Naive thymus-derived CD8-positive, alpha-beta T cell (primary cell): ENCODE measurements at regions not wholly inside any gene's neighbourhood (a gene's known extent, or its start where the extent isn't known, plus 50 kb on each side); places are given as distances from the start of the nearest gene placed in this dataset.

Source experiments
- ATAC-seq, 2 donors: fragments of 150-1000 bp; cut with Tn5 transposase in 1 of 2; sonication (Bioruptor Pico), chemical (Tn5 transposase) in 1 of 2; 1 replicate in 1 of 2; 2 replicates in 1 of 2; pipeline ENCODE4 v1.10.0; 2021; ENCODE audit warnings: mild to moderate bottlenecking in 2 of 2, moderate library complexity in 2 of 2
- POLR2A ChIA-PET: fragments of 350-600 bp; sonication (Branson Sonifier 250); formaldehyde crosslinking; loops from one replicate; lab custom pipeline; 2021; ENCODE audit warnings: antibody characterized with exemption; lab: Charles Lee
- DNase-seq, 10 donors: peaks; one replicate each; pipeline versions ENCODE4 v3.0.0 to v3.0.0-alpha.2; 2020 to 2022
- H3K27ac Mint-ChIP-seq, 10 donors: one replicate each; pipeline ENCODE4 v1.8.0; 2020 to 2022; ENCODE audit warnings: mild to moderate bottlenecking in 10 of 10, mixed read lengths in 10 of 10, moderate library complexity in 4 of 10, inconsistent platforms in 1 of 10
- H3K27me3 Mint-ChIP-seq, 5 donors: one replicate each; pipeline ENCODE4 v1.8.0; 2021 to 2022; ENCODE audit warnings: mixed read lengths in 5 of 5
- H3K36me3 Mint-ChIP-seq, 3 donors: one replicate each; pipeline ENCODE4 v1.8.0; 2020 to 2022; ENCODE audit warnings: mixed read lengths in 3 of 3, mild to moderate bottlenecking in 2 of 3, inconsistent platforms in 1 of 3
- H3K4me1 Mint-ChIP-seq, 4 donors: one replicate each; pipeline ENCODE4 v1.8.0; 2021 to 2022; ENCODE audit warnings: mixed read lengths in 4 of 4
- H3K4me3 Mint-ChIP-seq, 10 donors: one replicate each; pipeline ENCODE4 v1.8.0; 2020 to 2022; ENCODE audit warnings: mild to moderate bottlenecking in 10 of 10, mixed read lengths in 10 of 10, moderate library complexity in 6 of 10, inconsistent platforms in 1 of 10
- H3K9me3 Mint-ChIP-seq, 9 donors: one replicate each; pipeline ENCODE4 v1.8.0; 2020 to 2022; ENCODE audit warnings: mixed read lengths in 9 of 9, mild to moderate bottlenecking in 3 of 9, inconsistent platforms in 1 of 9, moderate library complexity in 1 of 9

GRCh38 chr6:156658966-156659821 lies 118.0 kb upstream of the ARID1B start:
- DNase-seq (no peak), ATAC-seq (no peak)
- Mint-ChIP-seq H3K36me3 (peaks cover 0 to 6% (median 4%) of the 10 kb centered on the region in 3 donors), H3K9me3 (peaks cover 0 to 6% (median 0%) of the 10 kb centered on the region in 9 donors), H3K27me3 (peaks cover 0 to 2% (median 0%) of the 10 kb centered on the region in 5 donors), H3K4me3 (no peak overlapping the region), H3K27ac (no peak overlapping the region), H3K4me1 (peaks cover 0 to 8% (median 1%) of the 10 kb centered on the region in 4 donors)
- POLR2A ChIA-PET, result no interaction called here

- POLR2A ChIA-PET, result no interaction called here
- Mint-ChIP-seq H3K4me1 (peaks cover 0 to 8% (median 1%) of the 10 kb centered on the region in 4 donors), H3K27ac (no peak overlapping the region), H3K4me3 (no peak overlapping the region), H3K27me3 (peaks cover 0 to 2% (median 0%) of the 10 kb centered on the region in 5 donors), H3K36me3 (peaks cover 0 to 6% (median 4%) of the 10 kb centered on the region in 3 donors), H3K9me3 (peaks cover 0 to 6% (median 0%) of the 10 kb centered on the region in 9 donors)
- no peak for ATAC-seq
- no peak for DNase-seq
These were observed 118.8 kb upstream of the ARID1B start for GRCh38 chr6:156658186-156658965.

GRCh38 chr6:156657296-156657695 lies 119.9 kb upstream of the ARID1B start:
- Mint-ChIP-seq H3K36me3 (peaks cover 0 to 6% (median 4%) of the 10 kb centered on the region in 3 donors), H3K27me3 (peaks cover 0 to 5% (median 2%) of the 10 kb centered on the region in 5 donors), H3K4me3 (no peak overlapping the region), H3K9me3 (peaks cover 0 to 6% (median 0%) of the 10 kb centered on the region in 9 donors), H3K4me1 (peaks cover 0 to 8% (median 1%) of the 10 kb centered on the region in 4 donors), H3K27ac (no peak overlapping the region)
- POLR2A ChIA-PET, result no interaction called here
- ATAC-seq (no peak), DNase-seq (no peak)

GRCh38 chr6:156654919-156655918 lies 122.0 kb upstream of the ARID1B start:
- H3K4me1 Mint-ChIP-seq, result peaks cover 0 to 4% (median 1%) of the 10 kb centered on the region in 4 donors
- no peak for ATAC-seq
- peaks cover 0 to 5% (median 2%) of the 10 kb centered on the region in 5 donors for H3K27me3 Mint-ChIP-seq
- H3K9me3 Mint-ChIP-seq, result peaks cover 0 to 6% (median 0%) of the 10 kb centered on the region in 9 donors
- DNase-seq, result no peak
- no peak overlapping the region for H3K27ac Mint-ChIP-seq
- H3K36me3 Mint-ChIP-seq, result peaks cover 0 to 6% (median 4%) of the 10 kb centered on the region in 3 donors
- no peak overlapping the region for H3K4me3 Mint-ChIP-seq
- POLR2A ChIA-PET, result no interaction called here

- DNase-seq (no peak), ATAC-seq (no peak)
- POLR2A ChIA-PET, result no interaction called here
- Mint-ChIP-seq H3K9me3 (no peaks in the 10 kb centered on the region), H3K36me3 (no peaks in the 10 kb centered on the region), H3K4me3 (no peak overlapping the region), H3K4me1 (peaks cover 6 to 17% (median 9%) of the 10 kb centered on the region in 4 donors), H3K27me3 (peaks cover 0 to 8% (median 6%) of the 10 kb centered on the region in 5 donors), H3K27ac (no peak overlapping the region)
These were observed 124.9 kb upstream of the ARID1B start for GRCh38 chr6:156652231-156652750.

- POLR2A ChIA-PET, result no interaction called here
- H3K4me3 Mint-ChIP-seq, result no peak overlapping the region
These were observed 125.7 kb upstream of the ARID1B start for GRCh38 chr6:156651486-156651885.

GRCh38 chr6:156650896-156651390 lies 126.2 kb upstream of the ARID1B start:
- POLR2A ChIA-PET, result no interaction called here
- Mint-ChIP-seq H3K27ac (no peak overlapping the region), H3K9me3 (no peaks in the 10 kb centered on the region), H3K36me3 (no peaks in the 10 kb centered on the region), H3K4me1 (peaks cover 9 to 24% (median 19%) of the 10 kb centered on the region in 4 donors), H3K4me3 (no peak overlapping the region), H3K27me3 (peaks cover 7 to 20% (median 13%) of the 10 kb centered on the region in 5 donors)
- DNase-seq (no peak), ATAC-seq (no peak)

More at GRCh38 chr6:156651486-156651885, 125.7 kb upstream of the ARID1B start:
- H3K27me3 Mint-ChIP-seq, result peaks cover 4 to 14% (median 11%) of the 10 kb centered on the region in 5 donors
- no peaks in the 10 kb centered on the region for H3K9me3 Mint-ChIP-seq
- H3K27ac Mint-ChIP-seq, result no peak overlapping the region
- peaks cover 9 to 24% (median 16%) of the 10 kb centered on the region in 4 donors for H3K4me1 Mint-ChIP-seq
- H3K36me3 Mint-ChIP-seq, result no peaks in the 10 kb centered on the region
- no peak for DNase-seq
- ATAC-seq, result no peak

- no peaks in the 10 kb centered on the region for H3K9me3 Mint-ChIP-seq
- H3K4me3 Mint-ChIP-seq, result peak overlapping the region in 6 of 10 donors; percentile 4 to 68 (median 28)
- H3K4me1 Mint-ChIP-seq, result peaks cover 12 to 24% (median 19%) of the 10 kb centered on the region in 4 donors
- H3K36me3 Mint-ChIP-seq, result no peaks in the 10 kb centered on the region
- no peak for ATAC-seq
- H3K27ac Mint-ChIP-seq, result no peak overlapping the region
- peaks cover 14 to 38% (median 16%) of the 10 kb centered on the region in 5 donors for H3K27me3 Mint-ChIP-seq
- POLR2A ChIA-PET, result no interaction called here
- DNase-seq, result no peak
These were observed 128.6 kb upstream of the ARID1B start for GRCh38 chr6:156648616-156649015.

GRCh38 chr6:156647991-156648390 lies 129.2 kb upstream of the ARID1B start:
- H3K27me3 Mint-ChIP-seq, result peaks cover 16 to 45% (median 20%) of the 10 kb centered on the region in 5 donors
- POLR2A ChIA-PET, result no interaction called here
- H3K27ac Mint-ChIP-seq, result peak overlapping the region in 1 of 10 donors; percentile 37
- peaks cover 12 to 24% (median 19%) of the 10 kb centered on the region in 4 donors for H3K4me1 Mint-ChIP-seq
- no peaks in the 10 kb centered on the region for H3K36me3 Mint-ChIP-seq
- no peaks in the 10 kb centered on the region for H3K9me3 Mint-ChIP-seq
- DNase-seq (no peak), ATAC-seq (no peak)
- H3K4me3 Mint-ChIP-seq, result peak overlapping the region in 9 of 10 donors; percentile 2 to 77 (median 70)

- Mint-ChIP-seq H3K36me3 (no peaks in the 10 kb centered on the region), H3K9me3 (peaks cover 0 to 1% (median 0%) of the 10 kb centered on the region in 9 donors), H3K27ac (peak overlapping the region in 2 of 10 donors; percentile 22 to 53), H3K4me3 (peak overlapping the region; percentile 19 to 77 (median 66)), H3K4me1 (peaks cover 12 to 24% (median 19%) of the 10 kb centered on the region in 4 donors), H3K27me3 (peaks cover 15 to 47% (median 18%) of the 10 kb centered on the region in 5 donors)
- peak in 1 of 2 donors; percentile 18 for ATAC-seq
- DNase-seq, result no peak
- POLR2A ChIA-PET, result no interaction called here
These were observed 129.9 kb upstream of the ARID1B start for GRCh38 chr6:156647140-156647784.

- Mint-ChIP-seq H3K9me3 (peaks cover 0 to 4% (median 0%) of the 10 kb centered on the region in 9 donors), H3K4me3 (peak overlapping the region in 3 of 10 donors; percentile 19 to 48 (median 31)), H3K27me3 (peaks cover 15 to 47% (median 18%) of the 10 kb centered on the region in 5 donors), H3K4me1 (peaks cover 12 to 24% (median 19%) of the 10 kb centered on the region in 4 donors), H3K27ac (peak overlapping the region in 1 of 10 donors; percentile 16), H3K36me3 (peaks cover 0 to under 1% (median 0%) of the 10 kb centered on the region in 3 donors)
- POLR2A ChIA-PET, result no interaction called here
- no peak for DNase-seq
- no peak for ATAC-seq
These were observed 130.7 kb upstream of the ARID1B start for GRCh38 chr6:156646496-156646895.
